GM12892 (cell line): ENCODE measurements at regions not wholly inside any gene's neighbourhood (a gene's known extent, or its start where the extent isn't known, plus 50 kb on each side); places are given as distances from the start of the nearest gene placed in this dataset.

Source experiments
- POLR2A ChIP-seq: IDR thresholded peaks from 2 replicates; pipeline ENCODE4 v1.6.1; 2011; ENCODE audit warnings: low read depth, low read length, control low read depth
- POLR2AphosphoS5 ChIP-seq: IDR thresholded peaks from 2 replicates; pipeline ENCODE4 v1.6.1; 2011; ENCODE audit warnings: low read depth, low read length, control low read depth

DNA sequence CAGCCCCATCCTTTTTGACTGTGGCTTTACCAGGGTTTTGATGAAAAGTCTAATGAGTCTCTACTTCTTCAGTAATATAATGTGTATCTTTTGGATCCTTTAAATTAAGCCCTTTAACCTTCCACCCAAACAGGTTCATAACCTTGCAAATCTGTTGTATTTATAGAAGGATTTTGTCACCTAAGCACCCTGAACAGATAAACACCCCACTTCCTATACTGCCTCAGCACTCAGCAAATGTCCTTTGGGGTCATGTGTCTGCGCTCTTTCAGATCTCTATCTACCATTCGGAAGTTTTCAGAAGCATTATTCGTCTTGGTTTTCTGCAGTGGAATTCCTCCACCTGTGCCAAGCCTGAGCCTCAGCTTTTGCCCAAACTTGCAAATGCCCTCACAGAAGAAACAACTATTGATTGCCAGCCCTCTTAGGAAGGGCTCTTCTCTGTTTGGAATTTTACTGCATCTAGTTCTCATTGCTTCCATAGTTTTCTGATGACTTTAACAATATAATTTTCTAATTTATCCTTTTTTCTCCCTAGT lies 214.8 kb upstream of the KCNJ16 start:
- TF ChIP-seq POLR2A: no peak
- TF ChIP-seq POLR2AphosphoS5: no peak
